HEK293 (cell line): ENCODE measurements at regions not wholly inside any gene's neighbourhood (a gene's known extent, or its start where the extent isn't known, plus 50 kb on each side); places are given as distances from the start of the nearest gene placed in this dataset.

ENCODE experiments used
- BCL11A ChIP-seq: fragments of 450-650 bp; formaldehyde crosslinking; IDR thresholded peaks from 2 replicates; pipeline ENCODE4 v1.5.1; 2016; ENCODE audit warnings: low read depth, missing biosample characterization, missing genetic modification characterization
- CTCF ChIP-seq: fragments of 450-650 bp; formaldehyde crosslinking; IDR thresholded peaks from 2 replicates; pipeline ENCODE4 v1.5.1; 2016; ENCODE audit warnings: missing biosample characterization, missing genetic modification characterization
- GFI1B ChIP-seq: fragments of 450-650 bp; formaldehyde crosslinking; IDR thresholded peaks from 2 replicates; pipeline ENCODE4 v1.5.1; 2016; ENCODE audit warnings: missing biosample characterization, missing genetic modification characterization
- ZBTB21 ChIP-seq: fragments of 450-650 bp; formaldehyde crosslinking; IDR thresholded peaks from 2 replicates; pipeline ENCODE4 v1.5.1; 2017; ENCODE audit warnings: missing biosample characterization, missing genetic modification characterization
- ZNF335 ChIP-seq: fragments of 450-650 bp; formaldehyde crosslinking; conservative IDR thresholded peaks from 2 replicates; pipeline ENCODE4 v1.5.1; 2016; ENCODE audit warnings: missing biosample characterization, missing genetic modification characterization

- TF ChIP-seq ZNF335 (tag by site-specific recombination) (no peak), ZBTB21 (tag by site-specific recombination) (no peak), CTCF (no peak), GFI1B (no peak), BCL11A (tag by site-specific recombination) (no peak)
Measured at GRCh38 chr13:48885027-48885395, 90.7 kb upstream of the FNDC3A start.
